Keratinocyte (primary cell): ENCODE measurements at regions not wholly inside any gene's neighbourhood (a gene's known extent, or its start where the extent isn't known, plus 50 kb on each side); places are given as distances from the start of the nearest gene placed in this dataset.

Source experiments
- DNase-seq: peaks from one replicate; pipeline ENCODE4 v3.0.0-alpha.2; 2011; ENCODE audit warnings: low read depth, missing footprints, low spot score
- FAIRE-seq: peaks from 2 replicates; lab custom pipeline; 2011; peaks lifted over from hg19 to GRCh38; lab: Jason Lieb, UNC
- H2AFZ ChIP-seq: 2 replicates; pipeline ENCODE4 v1.6.0; 2012; ENCODE audit warnings: low read length, control low read depth, inconsistent platforms; ENCODE audit not compliant: control insufficient read depth
- H3K27ac ChIP-seq: 2 replicates; pipeline ENCODE4 v1.5.1; 2011; ENCODE audit warnings: low read length; ENCODE audit not compliant: control insufficient read depth, insufficient read depth
- H3K27me3 ChIP-seq: 3 replicates; pipeline ENCODE4 v1.6.0; 2011; ENCODE audit warnings: low read length; ENCODE audit not compliant: control insufficient read depth, insufficient read depth; ENCODE audit errors: extremely low read depth
- H3K36me3 ChIP-seq, 2 experiments: 2 replicates in 1 of 2; 3 replicates in 1 of 2; pipeline ENCODE4 v1.5.1; 2011; ENCODE audit warnings: low read length in 2 of 2, mild to moderate bottlenecking in 1 of 2; ENCODE audit not compliant: control insufficient read depth in 2 of 2, insufficient read depth in 2 of 2; ENCODE audit errors: extremely low read depth in 1 of 2
- H3K4me1 ChIP-seq: 3 replicates; pipeline ENCODE4 v1.5.1; 2011; ENCODE audit warnings: low read length; ENCODE audit not compliant: control insufficient read depth, insufficient read depth; ENCODE audit errors: extremely low read depth
- H3K4me2 ChIP-seq: 3 replicates; pipeline ENCODE4 v1.6.0; 2011; ENCODE audit warnings: low read depth, low read length; ENCODE audit not compliant: control insufficient read depth, insufficient read depth; ENCODE audit errors: extremely low read depth
- H3K4me3 ChIP-seq, 3 experiments: fragments of 200-600 bp in 1 of 3; sonication (generic) in 1 of 3; 2 replicates in 2 of 3; 3 replicates in 1 of 3; pipeline ENCODE4 v1.5.1; 2011 to 2016; ENCODE audit warnings: low read length in 3 of 3, mild to moderate bottlenecking in 3 of 3, control low read depth in 2 of 3, inconsistent platforms in 1 of 3, low read depth in 1 of 3, mixed read lengths in 1 of 3, mixed run types in 1 of 3, moderate library complexity in 1 of 3; ENCODE audit not compliant: control insufficient read depth in 2 of 3, insufficient read depth in 2 of 3; ENCODE audit errors: extremely low read depth in 1 of 3
- H3K79me2 ChIP-seq: 2 replicates; pipeline ENCODE4 v1.6.0; 2012; ENCODE audit warnings: low read length; ENCODE audit not compliant: control insufficient read depth, insufficient read depth
- H3K9ac ChIP-seq: 3 replicates; pipeline ENCODE4 v1.6.0; 2011; ENCODE audit warnings: low read length; ENCODE audit not compliant: control insufficient read depth, insufficient read depth; ENCODE audit errors: extremely low read depth
- H3K9me1 ChIP-seq: 3 replicates; pipeline ENCODE4 v1.6.0; 2011; ENCODE audit warnings: low read length; ENCODE audit not compliant: control insufficient read depth, insufficient read depth; ENCODE audit errors: extremely low read depth
- H3K9me3 ChIP-seq: 2 replicates; pipeline ENCODE4 v1.5.1; 2012; ENCODE audit warnings: low read depth, low read length; ENCODE audit not compliant: control insufficient read depth
- H4K20me1 ChIP-seq: 3 replicates; pipeline ENCODE4 v1.6.0; 2011; ENCODE audit warnings: low read length; ENCODE audit not compliant: control insufficient read depth, insufficient read depth; ENCODE audit errors: extremely low read depth
- CTCF ChIP-seq, 3 experiments: IDR thresholded peaks in 1 of 3; conservative IDR thresholded peaks in 1 of 3; optimal IDR thresholded peaks in 1 of 3; 2 replicates in 2 of 3; 3 replicates in 1 of 3; pipeline versions ENCODE3 to v1.5.1; 2011; ENCODE audit warnings: low read length in 3 of 3, mild to moderate bottlenecking in 3 of 3, moderate library complexity in 2 of 3, control low read depth in 1 of 3, inconsistent platforms in 1 of 3; ENCODE audit not compliant: insufficient read depth in 2 of 3; ENCODE audit errors: extremely low read depth in 1 of 3
- EZH2 ChIP-seq: IDR thresholded peaks from one replicate; pipeline ENCODE4 v1.6.1; 2012; ENCODE audit warnings: inconsistent platforms, mild to moderate bottlenecking, low read length, moderate library complexity
- dilution Hi-C: fragments of 300-500 bp; cut with MboI; formaldehyde crosslinking; loops from one replicate; pipeline ENCODE4 v1.7.0; 2020; ENCODE audit warnings: low sequenced_read_pairs; ENCODE audit not compliant: extremely low pct_ligation_motif_present

- dilution Hi-C loops, result no loop called here
- Histone ChIP-seq H3K9me3 (no peaks in the 10 kb centered on the region), H2AFZ (no peak overlapping the region), H3K9me1 (no peaks in the 10 kb centered on the region), H4K20me1 (no peaks in the 10 kb centered on the region), H3K27me3 (peaks cover 12% of the 10 kb centered on the region), H3K4me3 (no peak overlapping the region), H3K4me2 (no peak overlapping the region), H3K36me3 (no peaks in the 10 kb centered on the region), H3K79me2 (no peaks in the 10 kb centered on the region), H3K4me1 (no peaks in the 10 kb centered on the region), H3K27ac (no peak overlapping the region), H3K9ac (no peak overlapping the region)
- no peak for DNase-seq
- TF ChIP-seq EZH2, result no peak
- TF ChIP-seq CTCF (optimal IDR thresholded peaks at IDR 0.05 in 1 of 3, IDR thresholded peaks at IDR 0.05 in 1 of 3, conservative IDR thresholded peaks at IDR 0.05 in 1 of 3; ENCODE audit: extremely low read depth in 1 of 3, insufficient read depth in 2 of 3, low read length in 3 of 3), result no peak
- FAIRE-seq, result no peak
These were observed 126.2 kb downstream of the TMEM18 start for GRCh38 chr2:550860-551567.

GRCh38 chr2:545711-546650 lies 131.2 kb downstream of the TMEM18 start:
- Histone ChIP-seq H3K9me3 (no peaks in the 10 kb centered on the region), H3K79me2 (no peaks in the 10 kb centered on the region), H3K9me1 (no peaks in the 10 kb centered on the region), H3K4me1 (no peaks in the 10 kb centered on the region), H3K27ac (no peak overlapping the region), H3K4me2 (no peak overlapping the region), H3K27me3 (peaks cover 11% of the 10 kb centered on the region), H3K36me3 (no peaks in the 10 kb centered on the region), H2AFZ (no peak overlapping the region), H4K20me1 (no peaks in the 10 kb centered on the region), H3K9ac (no peak overlapping the region), H3K4me3 (no peak overlapping the region)
- dilution Hi-C loops, result no loop called here
- DNase-seq (no peak), FAIRE-seq (no peak)
- TF ChIP-seq EZH2, result no peak
- TF ChIP-seq CTCF (optimal IDR thresholded peaks at IDR 0.05 in 1 of 3, IDR thresholded peaks at IDR 0.05 in 1 of 3, conservative IDR thresholded peaks at IDR 0.05 in 1 of 3; ENCODE audit: extremely low read depth in 1 of 3, insufficient read depth in 2 of 3, low read length in 3 of 3), result no peak
